ENCODE measurements at regions not wholly inside any gene's neighbourhood (a gene's known extent, or its start where the extent isn't known, plus 50 kb on each side); places are given as distances from the start of the nearest gene placed in this dataset.
A peak's percentile ranks its signal among the peaks of the same experiment; 100 is the strongest.

DNA sequence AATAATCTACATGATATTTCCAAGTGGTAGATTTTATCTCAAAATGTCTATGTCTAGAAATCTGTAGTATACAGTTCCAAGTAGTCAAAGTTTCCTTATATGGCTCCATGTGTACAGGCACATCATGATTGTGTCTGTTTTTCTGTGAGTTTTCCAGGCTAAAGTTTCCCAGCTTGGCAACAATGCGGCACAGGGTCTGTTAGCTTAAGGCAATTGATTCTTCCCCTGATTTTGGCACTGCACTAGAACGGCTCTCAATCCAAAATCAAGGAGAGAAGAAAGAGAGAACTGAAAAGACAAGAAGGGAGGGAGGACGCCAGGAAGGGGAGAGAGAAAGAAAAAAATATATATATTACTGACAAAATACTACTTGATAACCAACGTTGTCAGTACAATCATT, 193.9 kb upstream of the SNX7 start:
- Histone ChIP-seq H3K79me2 (ENCODE audit: insufficient read depth) (no peaks in the 10 kb centered on the region), H3K4me1 (ENCODE audit: control insufficient read depth in 1 of 2, insufficient read depth in 2 of 2, low read depth in 1 of 2, low read length in 1 of 2) (peaks cover 6 to 15% of the 10 kb centered on the region in 2 experiments; a peak in 3 of 4 replicates), H4K20me1 (ENCODE audit: insufficient read depth) (no peaks in the 10 kb centered on the region), H3K4me3 (ENCODE audit: low read depth in 2 of 2, low read length in 1 of 2) (peak overlapping the region in 1 of 2 experiments; percentile 9; a peak in 1 of 4 replicates), H3F3A (replicated peaks; ENCODE audit: insufficient read depth) (no peaks in the 10 kb centered on the region), H3K9me3 (no peaks in the 10 kb centered on the region), H3K4me2 (peak overlapping the region; percentile 66; the same call in 1 of the 2 replicates), H3K9ac (peak overlapping the region; percentile 32; the same call in 1 of the 2 replicates), H3K27ac (ENCODE audit: low read depth in 2 of 2, low read length in 1 of 2) (peak overlapping the region in 1 of 2 experiments; percentile 82; a peak in 2 of 4 replicates), H2AFZ (ENCODE audit: low read depth) (peak overlapping the region; percentile 94), H3K27me3 (ENCODE audit: insufficient read depth) (no peaks in the 10 kb centered on the region), H3K36me3 (replicated peaks in 1 of 2; ENCODE audit: control insufficient read depth in 1 of 2, insufficient read depth in 2 of 2, low read length in 1 of 2) (no peaks in the 10 kb centered on the region), H3K9me2 (no peaks in the 10 kb centered on the region)
- ChIA-PET POLR2A (interaction anchor here (0.8 to 1.2 kb wide), 3 partner anchors 15 to 419 kb away, joined by 3 to 5 read pairs (median 4); no protein-coding TSS in a partner anchor), CTCF (interaction anchor here (0.7 to 4.3 kb wide), 55 partner anchors 8 to 1945 kb away, joined by 3 to 53 read pairs (median 4); partner anchors contain the start of gene SNX7)
- TF ChIP-seq NFIC (IDR thresholded peaks at IDR 0.05; ENCODE audit: borderline replicate concordance) (no peak), YY1 (IDR thresholded peaks at IDR 0.05; ENCODE audit: low read depth) (no peak), RAD21 (IDR thresholded peaks at IDR 0.05; ENCODE audit: low read length) (peak; percentile 56), SMC3 (IDR thresholded peaks at IDR 0.05; ENCODE audit: low read depth, low read length) (peak; percentile 23; the same call in 1 of the 2 replicates), SIN3A (IDR thresholded peaks at IDR 0.05; ENCODE audit: borderline replicate concordance, low read depth, low read length) (no peak), RXRA (IDR thresholded peaks at IDR 0.05; ENCODE audit: borderline replicate concordance, low read depth) (no peak), CHD2 (IDR thresholded peaks at IDR 0.05; ENCODE audit: low read length, partially characterized antibody) (peak; percentile 19), TEAD4 (IDR thresholded peaks at IDR 0.05; ENCODE audit: borderline replicate concordance, insufficient read depth) (no peak), TAF1 (IDR thresholded peaks at IDR 0.05; ENCODE audit: borderline replicate concordance, low read depth, low read length) (no peak), EP300 (IDR thresholded peaks at IDR 0.05; ENCODE audit: borderline replicate concordance in 1 of 2, low read depth in 1 of 2, low read length in 1 of 2) (peak in 1 of 2 experiments; percentile 79; a peak in 2 of 4 replicates), MEF2A (IDR thresholded peaks at IDR 0.05; ENCODE audit: borderline replicate concordance, low read depth) (no peak), RCOR1 (IDR thresholded peaks at IDR 0.05; ENCODE audit: low read length) (peak; percentile 70), FOXJ3 (CRISPR knock-in tag; IDR thresholded peaks at IDR 0.05) (no peak), MXI1 (IDR thresholded peaks at IDR 0.05; ENCODE audit: low read depth, low read length) (no peak; the same call in 1 of the 2 replicates), REST (IDR thresholded peaks at IDR 0.05; ENCODE audit: low read depth, low read length) (no peak), RFX5 (IDR thresholded peaks at IDR 0.05; ENCODE audit: low read length) (no peak), GATA2 (CRISPR knock-in tag; IDR thresholded peaks at IDR 0.05) (peak; percentile 78), FOSL2 (IDR thresholded peaks at IDR 0.05; ENCODE audit: borderline replicate concordance, low read depth) (no peak)
- TF ChIP-seq, protein P1, sequence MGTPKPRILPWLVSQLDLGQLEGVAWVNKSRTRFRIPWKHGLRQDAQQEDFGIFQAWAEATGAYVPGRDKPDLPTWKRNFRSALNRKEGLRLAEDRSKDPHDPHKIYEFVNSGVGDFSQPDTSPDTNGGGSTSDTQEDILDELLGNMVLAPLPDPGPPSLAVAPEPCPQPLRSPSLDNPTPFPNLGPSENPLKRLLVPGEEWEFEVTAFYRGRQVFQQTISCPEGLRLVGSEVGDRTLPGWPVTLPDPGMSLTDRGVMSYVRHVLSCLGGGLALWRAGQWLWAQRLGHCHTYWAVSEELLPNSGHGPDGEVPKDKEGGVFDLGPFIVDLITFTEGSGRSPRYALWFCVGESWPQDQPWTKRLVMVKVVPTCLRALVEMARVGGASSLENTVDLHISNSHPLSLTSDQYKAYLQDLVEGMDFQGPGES (IDR thresholded peaks at IDR 0.05; ENCODE audit: low read depth, low read length), result no peak
- TF ChIP-seq, protein P2, sequence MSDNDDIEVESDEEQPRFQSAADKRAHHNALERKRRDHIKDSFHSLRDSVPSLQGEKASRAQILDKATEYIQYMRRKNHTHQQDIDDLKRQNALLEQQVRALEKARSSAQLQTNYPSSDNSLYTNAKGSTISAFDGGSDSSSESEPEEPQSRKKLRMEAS (IDR thresholded peaks at IDR 0.05; ENCODE audit: low read depth), result no peak
- TF ChIP-seq, protein P3, sequence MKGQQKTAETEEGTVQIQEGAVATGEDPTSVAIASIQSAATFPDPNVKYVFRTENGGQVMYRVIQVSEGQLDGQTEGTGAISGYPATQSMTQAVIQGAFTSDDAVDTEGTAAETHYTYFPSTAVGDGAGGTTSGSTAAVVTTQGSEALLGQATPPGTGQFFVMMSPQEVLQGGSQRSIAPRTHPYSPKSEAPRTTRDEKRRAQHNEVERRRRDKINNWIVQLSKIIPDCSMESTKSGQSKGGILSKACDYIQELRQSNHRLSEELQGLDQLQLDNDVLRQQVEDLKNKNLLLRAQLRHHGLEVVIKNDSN (IDR thresholded peaks at IDR 0.05; ENCODE audit: borderline replicate concordance, low read depth), result no peak
- TF ChIP-seq, protein P4, sequence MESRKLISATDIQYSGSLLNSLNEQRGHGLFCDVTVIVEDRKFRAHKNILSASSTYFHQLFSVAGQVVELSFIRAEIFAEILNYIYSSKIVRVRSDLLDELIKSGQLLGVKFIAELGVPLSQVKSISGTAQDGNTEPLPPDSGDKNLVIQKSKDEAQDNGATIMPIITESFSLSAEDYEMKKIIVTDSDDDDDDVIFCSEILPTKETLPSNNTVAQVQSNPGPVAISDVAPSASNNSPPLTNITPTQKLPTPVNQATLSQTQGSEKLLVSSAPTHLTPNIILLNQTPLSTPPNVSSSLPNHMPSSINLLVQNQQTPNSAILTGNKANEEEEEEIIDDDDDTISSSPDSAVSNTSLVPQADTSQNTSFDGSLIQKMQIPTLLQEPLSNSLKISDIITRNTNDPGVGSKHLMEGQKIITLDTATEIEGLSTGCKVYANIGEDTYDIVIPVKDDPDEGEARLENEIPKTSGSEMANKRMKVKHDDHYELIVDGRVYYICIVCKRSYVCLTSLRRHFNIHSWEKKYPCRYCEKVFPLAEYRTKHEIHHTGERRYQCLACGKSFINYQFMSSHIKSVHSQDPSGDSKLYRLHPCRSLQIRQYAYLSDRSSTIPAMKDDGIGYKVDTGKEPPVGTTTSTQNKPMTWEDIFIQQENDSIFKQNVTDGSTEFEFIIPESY (IDR thresholded peaks at IDR 0.05; ENCODE audit: borderline replicate concordance, low read depth), result no peak
- DNase-seq, result peak; percentile 4
- 28% methylated on average over 4 of the region's 4 CpGs for WGBS (ENCODE audit: low lambda C conversion rate)
